OCI-LY1 (cell line): ENCODE measurements at regions not wholly inside any gene's neighbourhood (a gene's known extent, or its start where the extent isn't known, plus 50 kb on each side); places are given as distances from the start of the nearest gene placed in this dataset.

Source experiments
- H2AFZ ChIP-seq: fragments of 200-600 bp; sonication (generic), shearing (Covaris generic); 2 replicates; pipeline ENCODE4 v1.6.0; 2014; ENCODE audit warnings: antibody characterized with exemption, mild to moderate bottlenecking, low read length
- H3F3A ChIP-seq: fragments of 200-600 bp; sonication (generic), shearing (Covaris generic); 2 replicates; pipeline ENCODE4 v1.6.0; 2014; ENCODE audit warnings: mild to moderate bottlenecking, antibody characterized with exemption, low read length, moderate library complexity; ENCODE audit not compliant: insufficient read depth
- H3K27ac ChIP-seq: fragments of 200-600 bp; sonication (generic); 2 replicates; pipeline ENCODE4 v1.5.1; 2014; ENCODE audit warnings: low read length, mixed run types, mild to moderate bottlenecking, low read depth; ENCODE audit not compliant: poor library complexity, severe bottlenecking
- H3K27me3 ChIP-seq: fragments of 200-600 bp; sonication (generic); 2 replicates; pipeline ENCODE4 v1.6.0; 2014; ENCODE audit warnings: antibody characterized with exemption, mild to moderate bottlenecking, low read length, moderate library complexity; ENCODE audit not compliant: insufficient read depth
- H3K36me3 ChIP-seq: fragments of 200-600 bp; sonication (generic); 2 replicates; pipeline ENCODE4 v1.6.1; 2014; ENCODE audit warnings: mild to moderate bottlenecking, antibody characterized with exemption, low read length, moderate library complexity, mixed read lengths; ENCODE audit not compliant: insufficient read depth
- H3K4me1 ChIP-seq: fragments of 200-600 bp; sonication (generic); 2 replicates; pipeline ENCODE4 v1.5.1; 2014; ENCODE audit warnings: mild to moderate bottlenecking, low read length, moderate library complexity; ENCODE audit not compliant: insufficient read depth, severe bottlenecking
- H3K4me2 ChIP-seq: fragments of 200-600 bp; sonication (generic), shearing (Covaris generic); 2 replicates; pipeline ENCODE4 v1.6.1; 2014; ENCODE audit warnings: low read length
- H3K4me3 ChIP-seq: fragments of 200-600 bp; sonication (generic); 2 replicates; pipeline ENCODE4 v1.5.1; 2014; ENCODE audit warnings: low read length, low read depth, mild to moderate bottlenecking, mixed read lengths; ENCODE audit not compliant: poor library complexity, severe bottlenecking
- H3K79me2 ChIP-seq: fragments of 200-600 bp; shearing (Covaris generic); 2 replicates; pipeline ENCODE4 v1.6.1; 2016; ENCODE audit warnings: mixed run types, low read length, mixed read lengths; ENCODE audit not compliant: insufficient read depth
- H3K9ac ChIP-seq: fragments of 200-600 bp; sonication (generic), shearing (Covaris generic); 2 replicates; pipeline ENCODE4 v1.6.1; 2014; ENCODE audit warnings: mild to moderate bottlenecking, low read length, mixed read lengths
- H3K9me2 ChIP-seq: fragments of 200-600 bp; sonication (generic), shearing (Covaris generic); 2 replicates; pipeline ENCODE4 v1.6.1; 2014; ENCODE audit warnings: low read depth, mild to moderate bottlenecking, low read length, mixed read lengths
- H3K9me3 ChIP-seq: fragments of 200-600 bp; shearing (Covaris generic); 2 replicates; pipeline ENCODE4 v1.6.1; 2014; ENCODE audit warnings: low read length, mixed read lengths
- H4K20me1 ChIP-seq: fragments of 200-600 bp; sonication (generic), shearing (Covaris generic); 2 replicates; pipeline ENCODE4 v1.6.0; 2016; ENCODE audit warnings: mild to moderate bottlenecking, low read length; ENCODE audit not compliant: insufficient read depth
- EZH2 ChIP-seq: fragments of 200-600 bp; sonication (generic), shearing (Covaris generic); IDR thresholded peaks from 2 replicates; pipeline ENCODE4 v1.8.0; 2017; ENCODE audit warnings: borderline replicate concordance, mixed run types, mild to moderate bottlenecking, antibody characterized with exemption, low read length, moderate library complexity, mixed read lengths
- TF ChIP-seq, protein P1 (sequence below): fragments of 200-600 bp; sonication (generic), shearing (Covaris generic); IDR thresholded peaks from 2 replicates; pipeline ENCODE4 v1.5.1; 2017; ENCODE audit warnings: mild to moderate bottlenecking, antibody characterized with exemption, low read length, moderate library complexity, mixed read lengths

DNA sequence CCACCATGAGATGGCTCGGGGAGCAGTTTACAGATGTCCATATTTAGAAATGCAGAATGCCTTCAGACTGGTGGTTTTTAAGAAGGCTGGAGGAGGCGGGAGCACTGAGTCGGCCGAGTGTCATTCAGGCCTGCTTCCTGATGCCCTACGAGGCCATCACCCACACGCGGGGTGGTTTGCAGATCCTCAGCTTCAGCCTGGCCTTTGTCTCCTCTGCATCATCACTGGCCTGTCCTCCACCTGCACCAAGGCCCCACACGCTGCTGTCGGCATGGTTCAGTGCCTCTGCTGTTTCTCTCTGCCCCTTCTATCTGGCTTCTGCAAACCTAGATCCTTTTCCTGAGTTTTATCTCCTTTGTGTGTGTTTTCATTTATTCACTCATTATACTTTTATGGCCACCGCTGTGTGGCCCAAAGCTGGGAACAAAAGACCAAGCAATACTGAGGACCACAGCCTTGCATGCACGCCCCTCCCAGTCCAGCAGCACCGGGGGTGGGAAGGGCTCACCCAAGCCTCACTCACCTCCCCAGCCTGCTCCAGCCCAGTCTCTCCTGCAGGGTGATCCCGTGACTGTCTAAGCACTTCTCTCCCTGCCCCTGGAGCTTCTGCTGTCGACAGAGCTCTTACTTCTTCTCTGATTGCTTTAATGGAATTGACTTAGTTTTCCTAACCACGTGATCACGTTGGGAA is 240.8 kb downstream of the TEX29 start:
- Histone ChIP-seq H3K27me3 (0 out of 2 replicates have a peak, but pooled peaks cover 11% of the 10 kb centered on the region), H2AFZ (no peak overlapping the region), H3F3A (no peaks in the 10 kb centered on the region), H3K36me3 (no peaks in the 10 kb centered on the region), H3K9ac (no peak overlapping the region), H3K27ac (no peak overlapping the region), H3K4me1 (no peaks in the 10 kb centered on the region), H3K4me2 (no peak overlapping the region), H3K9me3 (no peaks in the 10 kb centered on the region), H4K20me1 (no peaks in the 10 kb centered on the region), H3K4me3 (no peak overlapping the region), H3K9me2 (no peaks in the 10 kb centered on the region), H3K79me2 (no peaks in the 10 kb centered on the region)
- TF ChIP-seq, protein P1, sequence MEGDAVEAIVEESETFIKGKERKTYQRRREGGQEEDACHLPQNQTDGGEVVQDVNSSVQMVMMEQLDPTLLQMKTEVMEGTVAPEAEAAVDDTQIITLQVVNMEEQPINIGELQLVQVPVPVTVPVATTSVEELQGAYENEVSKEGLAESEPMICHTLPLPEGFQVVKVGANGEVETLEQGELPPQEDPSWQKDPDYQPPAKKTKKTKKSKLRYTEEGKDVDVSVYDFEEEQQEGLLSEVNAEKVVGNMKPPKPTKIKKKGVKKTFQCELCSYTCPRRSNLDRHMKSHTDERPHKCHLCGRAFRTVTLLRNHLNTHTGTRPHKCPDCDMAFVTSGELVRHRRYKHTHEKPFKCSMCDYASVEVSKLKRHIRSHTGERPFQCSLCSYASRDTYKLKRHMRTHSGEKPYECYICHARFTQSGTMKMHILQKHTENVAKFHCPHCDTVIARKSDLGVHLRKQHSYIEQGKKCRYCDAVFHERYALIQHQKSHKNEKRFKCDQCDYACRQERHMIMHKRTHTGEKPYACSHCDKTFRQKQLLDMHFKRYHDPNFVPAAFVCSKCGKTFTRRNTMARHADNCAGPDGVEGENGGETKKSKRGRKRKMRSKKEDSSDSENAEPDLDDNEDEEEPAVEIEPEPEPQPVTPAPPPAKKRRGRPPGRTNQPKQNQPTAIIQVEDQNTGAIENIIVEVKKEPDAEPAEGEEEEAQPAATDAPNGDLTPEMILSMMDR = no peak
- TF ChIP-seq EZH2 = no peak

DNA sequence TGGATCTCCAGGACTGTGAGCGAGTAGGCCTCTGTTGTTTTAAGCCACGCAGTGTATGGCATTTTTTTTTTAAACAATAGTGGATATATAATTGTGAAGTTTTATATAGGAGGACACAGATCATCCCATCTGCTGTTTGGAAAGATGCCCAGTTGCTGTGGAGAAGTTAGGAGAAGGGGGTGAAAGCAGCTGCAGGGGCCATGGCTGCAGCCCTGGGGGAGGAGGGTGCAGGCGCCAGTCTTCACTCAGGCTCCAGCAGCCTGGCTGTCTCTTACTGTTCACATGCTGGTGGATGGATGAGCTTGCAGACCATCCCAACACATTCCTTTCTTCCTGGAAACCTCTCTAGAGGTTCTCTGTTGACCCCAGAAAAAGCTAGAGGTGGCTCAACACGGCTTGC is 242.3 kb downstream of the TEX29 start:
- no peak overlapping the region for H3K27ac ChIP-seq
- H3K79me2 ChIP-seq = no peaks in the 10 kb centered on the region
- no peaks in the 10 kb centered on the region for H3K9me3 ChIP-seq
- H3K9me2 ChIP-seq = no peaks in the 10 kb centered on the region
- no peak overlapping the region for H3K4me3 ChIP-seq
- TF ChIP-seq, protein P1 = no peak
- TF ChIP-seq EZH2 = no peak
- H3K4me2 ChIP-seq = no peak overlapping the region
- no peaks in the 10 kb centered on the region for H3K36me3 ChIP-seq
- no peaks in the 10 kb centered on the region for H3F3A ChIP-seq
- no peaks in the 10 kb centered on the region for H4K20me1 ChIP-seq
- H2AFZ ChIP-seq = no peak overlapping the region
- 0 out of 2 replicates have a peak, but pooled peaks cover 17% of the 10 kb centered on the region for H3K27me3 ChIP-seq
- no peak overlapping the region for H3K9ac ChIP-seq
- H3K4me1 ChIP-seq = no peaks in the 10 kb centered on the region

DNA sequence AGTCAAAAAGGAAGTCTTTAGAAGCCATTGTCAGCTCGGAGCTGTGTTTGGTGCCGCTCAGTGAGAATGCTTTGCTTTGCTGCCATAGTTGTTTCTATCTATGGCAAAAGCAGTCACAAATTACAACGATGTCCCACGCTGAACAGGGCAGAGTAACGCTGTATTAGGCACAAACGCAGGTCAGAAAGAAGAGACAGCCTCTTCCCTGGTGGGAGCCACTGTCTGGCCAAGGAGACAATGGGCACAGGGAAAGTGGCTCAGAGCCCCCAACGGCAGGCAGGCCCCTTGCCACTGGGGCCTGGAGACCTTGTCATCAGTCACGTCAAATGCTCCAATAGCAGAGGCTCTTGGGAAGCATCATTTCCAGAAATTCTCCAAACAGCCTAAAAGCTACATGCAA is 244.2 kb downstream of the TEX29 start:
- Histone ChIP-seq H3K79me2 (no peaks in the 10 kb centered on the region), H3K4me2 (no peak overlapping the region), H3K4me3 (no peak overlapping the region), H3K4me1 (no peaks in the 10 kb centered on the region), H2AFZ (no peak overlapping the region), H3K27ac (no peak overlapping the region), H3K9me2 (no peaks in the 10 kb centered on the region), H3F3A (no peaks in the 10 kb centered on the region), H3K9ac (no peak overlapping the region), H3K36me3 (no peaks in the 10 kb centered on the region), H4K20me1 (no peaks in the 10 kb centered on the region), H3K27me3 (peaks cover 14% of the 10 kb centered on the region; the same call in 1 of the 2 replicates), H3K9me3 (no peaks in the 10 kb centered on the region)
- no peak for TF ChIP-seq EZH2
- TF ChIP-seq, protein P1 = no peak
